ENCODE measurements at regions not wholly inside any gene's neighbourhood (a gene's known extent, or its start where the extent isn't known, plus 50 kb on each side); places are given as distances from the start of the nearest gene placed in this dataset.
"Not testable (repeated sequence)": the region's sequence is repeated elsewhere in the genome, so short reads cannot be mapped to it uniquely, and the experiment has no call there.

DNA sequence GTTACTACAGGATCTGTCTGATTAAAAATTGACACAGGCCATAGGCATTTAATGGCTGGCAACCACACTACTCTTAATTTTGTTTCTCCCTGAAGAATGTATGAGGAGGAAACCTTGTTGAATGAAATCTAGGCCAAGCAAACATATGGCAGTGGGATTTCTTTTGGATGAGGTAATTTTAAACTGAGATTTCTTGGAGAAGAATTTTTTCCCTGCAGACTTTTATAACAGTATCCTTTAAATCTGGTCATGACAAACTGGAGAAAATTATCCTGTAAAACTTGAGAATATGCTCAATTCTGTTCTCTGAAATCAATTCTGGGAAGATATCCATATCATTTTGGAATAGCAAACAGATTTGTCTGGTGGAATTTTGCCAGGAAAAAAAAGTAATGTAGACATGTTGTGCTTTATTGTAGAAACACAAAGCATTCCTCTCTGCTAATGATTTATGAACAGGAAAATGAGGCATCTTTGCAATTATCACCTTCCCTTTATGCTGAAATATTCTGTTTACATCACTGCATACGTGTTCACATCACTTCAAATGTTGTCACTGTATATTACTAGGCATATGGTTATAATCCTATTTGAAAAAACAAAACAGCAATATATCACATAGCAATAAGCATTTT is 108.3 kb upstream of the ARSJ start:
- DNase-seq, result no peak

DNA sequence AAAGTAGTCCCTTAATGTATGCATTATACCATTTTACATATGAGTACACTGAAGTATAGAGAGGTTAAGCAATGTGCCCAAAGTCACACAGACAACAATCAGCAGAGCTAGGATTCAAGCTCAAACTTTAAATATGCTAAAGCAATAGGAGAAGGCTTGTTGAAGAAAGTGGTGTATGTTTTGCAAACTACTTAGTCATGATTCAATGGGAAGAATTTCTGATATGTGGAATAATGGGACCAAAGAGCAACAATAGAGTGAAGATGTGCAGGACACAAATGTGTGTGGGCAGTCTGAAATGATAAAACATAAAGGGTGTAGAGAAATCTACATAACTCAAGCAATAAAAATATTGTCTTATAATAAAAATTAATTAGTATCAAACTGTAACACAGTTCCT is 109.0 kb upstream of the ARSJ start:
- DNase-seq, result no peak

DNA sequence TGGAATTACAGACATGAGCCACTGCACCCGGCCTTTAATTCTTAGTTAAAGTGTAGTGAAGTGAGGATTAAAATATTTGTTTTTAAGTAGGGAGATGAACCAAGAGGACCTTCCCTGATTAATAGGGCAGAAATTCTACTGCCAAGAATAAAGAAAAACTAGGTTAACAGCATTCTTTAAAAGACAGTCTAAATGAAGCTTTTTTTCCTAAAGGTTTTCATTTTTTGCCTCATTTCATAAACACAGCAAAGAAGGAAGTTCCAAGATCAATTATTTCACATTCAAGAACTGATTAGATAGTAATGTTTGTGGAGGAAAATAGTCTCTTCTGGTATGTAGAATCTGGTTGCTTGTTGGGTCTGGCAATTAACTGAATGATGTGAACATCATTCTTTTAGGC is 112.1 kb upstream of the ARSJ start:
- no peak for DNase-seq

DNA sequence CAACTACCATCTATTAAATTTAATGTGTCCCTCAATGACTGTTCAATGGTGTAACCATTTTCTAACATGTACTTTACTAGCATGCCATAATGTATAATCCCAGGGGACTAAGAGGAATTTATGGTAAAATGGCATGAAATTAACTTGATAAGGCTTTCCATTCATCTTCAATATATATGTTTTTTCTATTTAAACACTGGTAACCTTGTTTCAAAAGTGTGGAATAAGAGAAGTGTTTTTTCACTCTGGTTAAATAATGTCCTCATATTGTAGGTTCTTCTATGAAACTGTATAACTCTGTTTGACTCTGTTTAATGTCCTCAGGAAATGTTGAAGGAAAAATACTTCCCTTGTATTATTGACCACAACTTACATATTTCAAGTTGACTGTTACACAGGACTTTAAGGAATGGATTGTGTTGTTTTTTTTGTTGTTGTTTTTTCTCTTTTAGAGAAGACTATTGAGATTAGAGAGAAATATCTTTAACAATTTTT is 113.8 kb upstream of the ARSJ start:
- no peak for DNase-seq

DNA sequence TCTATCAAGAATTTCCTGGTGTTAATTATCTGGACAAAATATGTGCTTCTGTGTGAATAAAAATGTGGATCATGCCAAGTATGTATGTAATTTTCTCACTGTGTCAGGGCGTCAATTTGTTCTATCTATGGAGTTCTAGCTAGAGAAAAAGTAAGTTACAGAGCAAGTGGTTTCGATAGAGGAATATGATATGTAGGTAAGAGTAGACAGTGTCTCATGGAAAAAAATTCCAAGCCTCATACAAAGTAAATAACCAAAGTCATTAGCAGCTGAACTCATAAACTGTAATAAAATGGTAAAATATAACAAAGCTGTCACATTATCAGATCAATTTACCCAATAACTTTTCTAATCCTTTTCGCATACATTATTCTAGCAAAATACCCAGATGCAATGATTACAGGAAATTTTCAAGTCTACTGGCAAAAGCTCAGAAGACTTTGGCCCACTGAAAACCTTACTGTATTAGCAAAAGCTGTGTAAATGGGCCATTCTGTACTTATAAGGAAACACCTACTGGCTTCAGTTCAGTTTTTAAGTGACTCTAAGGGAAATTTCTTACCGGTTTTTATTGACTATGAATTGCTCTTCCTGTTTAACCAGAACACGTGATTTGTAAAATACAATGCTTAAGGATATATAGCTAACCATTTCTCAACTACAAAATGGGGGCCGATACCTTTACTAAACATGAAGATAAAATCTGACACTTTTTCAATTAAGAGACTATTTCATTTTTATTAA is 121.0 kb upstream of the ARSJ start:
- no peak for DNase-seq

DNA sequence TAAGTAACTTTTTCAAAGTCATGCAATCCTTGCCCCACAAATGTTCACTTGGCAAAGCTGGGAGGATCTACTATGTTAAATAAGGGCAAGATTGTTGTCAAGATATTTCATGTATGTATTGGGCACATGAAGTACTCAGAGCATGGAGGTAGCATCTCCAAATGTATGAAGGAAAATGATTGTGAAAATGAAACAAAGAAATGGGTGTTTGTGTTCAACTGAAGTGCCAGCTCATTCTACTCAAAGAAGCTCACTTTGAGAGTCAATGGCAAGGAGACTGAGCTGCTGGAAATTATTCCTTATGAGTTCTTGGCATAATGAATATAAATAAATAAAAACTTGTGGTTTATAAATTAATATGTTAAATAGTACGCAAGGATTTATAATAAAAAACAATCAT is 124.5 kb upstream of the ARSJ start:
- DNase-seq, result no peak

DNA sequence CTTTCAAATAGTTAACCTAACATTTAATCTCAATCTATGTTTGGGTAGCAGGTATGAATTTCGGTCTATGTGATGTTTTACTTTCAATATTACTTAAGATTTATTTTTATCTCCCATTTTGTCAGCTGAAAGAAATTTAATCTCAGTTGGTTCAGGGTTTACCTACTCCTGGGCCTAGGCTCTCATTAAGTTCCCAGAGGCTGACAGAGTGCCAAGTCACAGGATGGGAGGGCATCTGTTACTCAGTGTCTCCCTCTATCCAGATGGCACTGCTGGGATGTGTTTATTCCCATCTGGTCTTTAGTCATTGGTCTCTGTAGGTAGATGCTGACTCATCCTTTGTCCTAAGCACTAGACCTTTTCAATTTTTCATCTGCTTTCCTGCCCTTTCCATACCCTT is 129.4 kb upstream of the ARSJ start:
- no peak for DNase-seq

DNA sequence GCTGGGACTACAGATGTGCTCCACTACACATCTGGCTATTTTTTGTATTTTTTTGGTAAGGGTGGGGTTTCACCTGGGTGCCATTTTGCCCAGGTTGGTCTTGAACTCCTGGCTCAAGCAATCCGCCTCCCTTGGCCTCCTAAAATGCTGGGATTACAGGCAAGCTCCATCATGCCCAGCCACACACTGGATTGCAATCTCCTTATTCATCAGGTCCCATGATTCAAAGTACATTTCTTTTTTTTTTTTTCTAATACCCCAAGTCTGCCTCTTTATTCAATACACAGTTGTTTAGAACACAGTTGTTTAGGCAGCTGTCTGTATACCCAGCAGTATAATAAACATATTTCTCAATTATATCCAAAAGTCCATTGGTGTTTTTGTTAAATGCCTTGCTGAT is 130.3 kb upstream of the ARSJ start:
- DNase-seq, result no peak

DNA sequence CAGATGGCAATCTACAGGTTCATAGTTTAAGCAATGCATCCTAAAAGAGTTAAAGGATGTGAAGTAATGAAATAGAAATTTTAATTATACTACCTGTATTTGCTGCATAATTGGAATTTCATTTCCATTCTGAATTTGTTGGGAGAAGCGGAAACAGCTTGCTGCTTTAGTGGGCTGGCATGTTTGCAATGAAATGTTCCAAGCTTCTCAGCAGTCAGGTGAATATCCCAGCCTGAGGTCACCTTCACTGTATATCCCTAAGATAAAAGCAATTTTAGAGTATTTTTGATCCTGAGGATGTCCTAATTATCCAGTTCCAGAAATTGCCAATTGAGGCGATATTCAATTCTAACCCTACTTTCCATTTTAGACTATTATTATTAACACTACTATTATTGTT is 136.1 kb upstream of the ARSJ start:
- no peak for DNase-seq

DNA sequence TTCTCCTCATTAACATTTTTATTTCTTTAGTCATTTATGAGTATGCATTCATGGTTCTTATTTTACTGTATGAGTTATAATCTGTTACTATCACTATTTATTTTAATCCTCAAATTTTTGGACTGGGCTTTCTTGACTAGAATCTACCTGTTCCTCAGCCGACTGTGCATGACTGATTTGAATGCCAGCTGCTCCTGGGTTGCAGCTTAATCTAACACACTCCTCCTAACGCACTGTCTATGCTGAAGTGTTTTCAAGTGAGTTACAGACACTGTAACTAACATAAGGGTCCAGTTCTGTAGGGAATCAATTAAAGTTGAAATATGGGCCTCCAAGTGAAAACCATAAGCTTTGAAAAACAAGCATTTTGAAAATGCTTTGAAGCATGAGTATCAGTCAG is 137.4 kb upstream of the ARSJ start:
- no peak for DNase-seq

DNA sequence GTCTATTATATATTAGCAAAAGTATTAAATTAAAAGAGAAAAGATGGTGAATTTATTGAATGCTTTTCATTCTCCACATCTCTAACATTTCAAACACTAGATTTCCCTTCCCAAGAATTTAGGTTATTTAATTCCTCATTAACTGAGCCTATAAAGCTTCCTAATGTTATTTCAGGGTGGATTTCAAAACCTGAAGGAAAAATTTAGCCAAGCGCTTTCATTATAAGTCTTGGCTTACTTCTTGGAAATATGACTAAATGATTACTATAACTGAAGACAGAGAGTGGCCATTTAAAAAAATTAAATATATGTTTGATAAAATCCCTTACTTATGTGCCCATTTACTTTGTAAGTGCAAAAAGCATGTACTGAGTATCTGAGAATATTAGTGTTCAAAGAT is 141.8 kb upstream of the ARSJ start:
- no peak for DNase-seq

DNA sequence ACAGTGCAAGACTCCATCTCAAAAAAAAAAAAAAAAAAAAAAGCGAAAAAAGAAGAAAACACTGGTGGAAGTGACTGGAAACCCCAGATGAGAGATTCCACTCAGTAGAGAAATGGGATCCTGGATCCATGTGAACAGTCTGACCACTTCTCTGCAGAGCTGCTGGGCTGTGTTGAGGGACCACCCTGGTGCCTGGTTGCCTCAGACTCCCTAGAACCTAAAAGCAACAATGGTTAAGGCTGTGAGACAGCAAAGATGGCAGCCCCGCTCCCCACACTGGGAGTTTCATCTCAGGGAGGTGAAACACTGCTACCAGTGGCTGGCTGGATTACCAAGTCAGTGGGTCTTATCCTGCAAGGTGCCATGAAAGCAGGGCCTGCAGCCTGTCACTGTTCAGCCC is 152.8 kb upstream of the ARSJ start:
- no peak for DNase-seq

DNA sequence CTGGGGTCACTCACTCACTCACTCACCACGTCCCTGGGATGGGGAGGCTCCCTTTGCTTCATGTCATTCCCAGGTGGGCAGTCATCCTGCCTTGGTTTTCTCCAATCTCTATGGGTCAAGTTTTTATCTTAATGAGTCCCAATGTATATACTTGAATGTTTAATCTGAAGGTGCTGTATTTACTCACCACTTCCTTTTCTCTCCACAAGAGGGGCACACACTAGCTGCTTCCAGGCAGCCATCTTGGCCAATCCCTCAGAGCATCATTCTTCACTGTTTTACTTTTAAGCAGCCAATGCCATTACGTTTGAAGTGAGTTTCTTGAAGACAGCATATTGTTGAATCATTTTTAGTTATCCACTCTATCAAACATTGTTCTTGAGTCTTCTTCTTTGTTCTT is 153.4 kb upstream of the ARSJ start:
- DNase-seq, result no peak

DNA sequence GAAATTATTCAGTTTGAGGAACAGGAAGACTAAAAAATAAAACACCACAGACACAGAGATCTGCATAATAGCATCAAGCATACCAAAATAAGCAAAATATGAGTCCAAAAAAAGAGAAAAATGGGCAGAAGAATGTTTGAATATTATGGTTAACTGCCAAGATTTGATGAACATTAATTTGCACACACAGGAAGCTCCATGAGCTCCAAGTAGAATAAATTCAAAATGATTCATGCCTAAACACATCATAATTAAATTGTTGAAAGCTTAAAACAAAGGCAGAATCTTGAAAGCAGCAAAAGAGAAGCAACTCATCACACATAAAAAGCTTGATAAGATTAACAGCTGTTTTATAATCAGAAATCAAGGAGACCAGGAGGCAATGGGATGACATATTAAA is 156.6 kb upstream of the ARSJ start:
- DNase-seq, result no peak

DNA sequence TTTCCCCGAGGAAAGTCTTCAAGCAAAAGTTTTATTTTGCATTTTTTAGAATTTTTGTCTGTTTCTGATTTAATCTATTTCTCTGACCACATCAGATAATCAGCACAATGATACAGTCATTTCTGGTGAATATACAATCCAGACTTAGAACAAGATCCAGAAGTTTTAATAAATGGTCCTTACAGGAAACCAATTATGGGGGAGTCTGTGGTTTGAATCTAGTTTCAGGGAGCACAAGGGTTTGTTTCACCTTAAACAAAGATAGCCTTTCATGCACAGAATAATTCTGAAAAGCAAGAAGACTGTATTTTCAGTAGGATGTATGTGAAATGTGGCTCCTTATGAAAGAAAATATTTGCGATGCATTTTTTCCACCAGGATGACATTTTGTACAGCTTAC is 158.5 kb upstream of the ARSJ start:
- no peak for DNase-seq

DNA sequence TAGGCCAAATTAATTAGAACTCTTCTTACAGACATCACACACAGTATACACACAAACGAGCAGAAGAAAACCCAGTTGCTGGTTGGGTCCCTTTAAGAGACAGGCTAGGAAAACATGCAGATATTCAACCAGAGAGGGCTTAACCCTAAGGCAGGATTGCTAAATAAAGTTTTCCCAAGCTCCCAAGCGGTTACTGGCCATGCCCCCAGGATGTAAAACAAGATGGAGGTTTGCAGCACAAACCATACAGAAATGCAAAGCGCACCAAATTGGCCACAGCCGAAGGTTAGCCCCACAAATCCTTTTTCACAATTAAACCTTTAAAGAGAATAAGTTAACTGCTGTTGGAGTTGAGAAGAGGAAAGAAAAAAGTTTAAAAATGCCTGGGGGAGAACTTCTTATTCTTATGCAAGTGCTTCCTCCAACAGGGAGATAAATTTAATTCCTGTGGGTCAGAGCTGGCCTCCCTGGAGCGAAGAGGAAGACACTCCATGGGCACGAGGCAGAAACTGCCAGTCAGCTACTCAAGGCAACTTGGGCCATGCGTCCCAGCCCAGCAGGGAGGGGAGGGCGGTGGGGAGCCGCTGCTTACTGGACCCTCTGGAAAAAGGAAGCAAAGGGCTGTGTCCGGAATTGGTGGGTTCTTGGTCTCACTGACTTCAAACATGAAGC is 167.6 kb upstream of the ARSJ start:
- DNase-seq, result no peak

DNA sequence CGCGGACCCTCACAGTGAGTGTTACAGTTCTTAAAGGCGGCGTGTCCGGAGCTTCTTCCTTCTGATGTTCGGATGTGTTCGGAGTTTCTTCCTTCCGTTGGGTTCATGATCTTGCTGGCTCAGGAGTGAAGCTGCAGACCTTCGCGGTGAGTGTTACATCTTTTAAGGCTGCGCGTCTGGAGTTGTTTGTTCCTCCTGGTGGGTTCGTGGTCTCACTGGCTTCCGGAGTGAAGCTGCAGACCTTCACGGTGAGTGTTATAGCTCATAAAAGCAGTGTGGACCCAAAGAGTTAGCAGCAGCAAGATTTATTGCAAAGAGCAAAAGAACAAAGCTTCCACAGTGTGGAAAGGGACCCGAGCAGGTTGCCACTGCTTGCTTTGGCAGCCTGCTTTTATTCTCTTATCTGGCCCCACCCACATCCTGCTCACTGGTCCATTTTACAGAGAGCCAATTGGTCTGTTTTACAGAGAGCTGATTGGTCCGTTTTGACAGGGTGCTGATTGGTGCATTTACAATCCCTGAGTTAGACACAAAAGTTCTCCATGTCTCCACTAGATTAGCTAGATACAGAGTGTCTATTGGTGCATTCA is 168.3 kb upstream of the ARSJ start:
- DNase-seq, result not testable (repeated sequence)

DNA sequence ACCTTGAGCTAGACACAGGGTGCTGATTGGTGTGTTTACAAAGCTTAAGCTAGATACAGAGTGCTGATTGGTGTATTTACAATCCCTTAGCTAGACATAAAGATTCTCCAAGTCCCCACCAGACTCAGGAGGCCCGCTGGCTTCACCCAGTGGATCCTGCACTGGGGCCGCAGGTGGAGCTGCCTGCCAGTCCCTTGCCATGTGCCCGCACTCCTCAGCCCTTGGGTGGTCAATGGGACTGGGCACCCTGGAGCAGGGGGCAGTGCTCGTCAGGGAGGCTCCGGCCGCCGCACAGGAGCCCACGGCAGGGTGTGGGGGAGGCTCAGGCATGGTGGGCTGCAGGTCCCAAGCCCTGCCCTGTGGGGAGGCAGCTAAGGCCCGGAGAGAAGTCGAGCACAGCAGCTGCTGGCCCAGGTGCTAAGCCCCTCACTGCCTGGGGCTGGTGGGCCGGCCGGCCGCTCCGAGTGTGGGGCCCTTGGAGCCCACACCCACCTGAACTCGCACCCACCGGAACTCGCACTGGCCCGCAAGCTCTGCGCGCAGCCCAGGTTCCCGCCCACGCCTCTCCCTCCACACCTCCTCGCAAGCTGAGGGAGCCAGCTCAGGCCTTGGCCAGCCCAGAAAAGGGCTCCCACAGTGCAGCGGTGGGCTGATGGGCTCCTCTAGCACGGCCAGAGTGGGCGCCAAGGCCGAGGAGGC is 169.1 kb upstream of the ARSJ start:
- not testable (repeated sequence) for DNase-seq

DNA sequence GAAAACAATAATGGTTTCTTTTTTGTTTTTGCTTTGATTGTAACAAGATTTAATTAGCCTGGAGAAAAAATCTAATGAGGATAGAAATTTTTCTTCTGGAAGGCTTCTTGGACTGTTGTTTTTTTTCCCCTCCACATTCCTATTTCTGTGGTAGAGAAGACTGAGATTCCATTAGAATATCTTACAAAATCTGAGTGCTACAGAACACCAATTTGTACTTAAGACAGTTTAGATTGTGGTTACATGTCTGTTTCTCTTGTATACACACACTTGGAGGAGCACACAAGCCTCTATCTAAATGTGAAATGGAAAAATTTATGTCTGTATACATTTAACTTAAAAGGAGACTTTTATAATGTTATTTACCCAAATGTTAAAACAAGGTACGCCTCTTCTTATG is 176.9 kb upstream of the ARSJ start:
- DNase-seq, result no peak

DNA sequence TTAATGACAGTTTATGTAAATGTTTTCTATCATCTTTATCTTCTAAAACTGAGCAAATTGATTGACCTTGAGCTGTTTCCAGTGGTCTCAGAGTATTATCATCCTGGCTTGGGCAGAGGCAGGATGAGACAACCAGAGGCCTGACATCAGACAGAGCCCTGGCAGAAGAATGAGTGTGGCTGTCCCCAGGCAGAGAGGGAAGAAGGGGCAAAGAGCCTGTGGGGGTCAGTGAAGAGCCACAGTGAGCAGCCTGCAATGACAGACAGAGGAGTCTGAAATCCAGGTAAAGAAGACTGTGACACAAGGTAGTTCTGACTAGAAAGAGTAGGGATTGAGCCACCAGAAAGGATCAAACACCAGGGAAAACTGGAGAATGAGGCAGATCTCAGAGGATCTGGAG is 182.4 kb upstream of the ARSJ start:
- no peak for DNase-seq

DNA sequence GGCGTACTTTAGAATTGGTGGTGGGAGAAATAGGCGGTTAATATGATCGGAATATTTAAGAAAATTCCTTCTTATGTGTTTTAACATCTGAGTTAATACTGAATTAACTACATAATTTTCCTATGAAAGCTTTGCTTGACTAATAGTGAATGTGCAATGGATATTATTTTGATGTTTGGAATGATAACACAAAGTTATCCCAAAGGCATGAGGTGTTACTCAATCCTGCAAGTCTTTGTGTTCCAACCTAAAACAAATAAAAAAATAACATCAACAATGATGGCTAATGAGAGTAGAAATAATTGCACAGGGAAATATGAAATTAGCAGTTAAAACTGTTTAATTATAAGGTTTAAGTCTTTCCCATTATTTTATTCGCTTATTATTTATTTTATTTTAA is 183.6 kb upstream of the ARSJ start:
- no peak for DNase-seq

DNA sequence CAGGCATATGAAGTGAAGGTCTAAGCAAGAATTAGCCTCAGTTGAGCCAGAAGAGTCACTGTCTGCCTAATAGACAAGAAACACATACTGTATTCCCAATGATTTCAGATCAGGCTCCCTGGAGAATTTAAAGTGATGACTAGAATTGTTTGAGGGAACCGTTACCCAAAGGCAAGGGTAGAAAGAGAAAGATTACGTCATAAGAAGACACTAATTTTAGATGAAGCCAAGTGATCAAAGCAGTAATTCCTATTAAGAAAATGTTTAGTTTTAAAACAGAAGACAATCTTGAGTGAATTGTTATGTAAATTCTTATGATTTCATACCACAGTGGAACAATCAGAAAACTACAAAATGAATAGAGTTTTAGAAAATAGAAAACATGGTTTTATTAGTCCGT is 194.5 kb upstream of the ARSJ start:
- DNase-seq, result no peak

Measured in renal pelvis (tissue), 1 donor.